DOHH2 (cell line): ENCODE measurements at regions not wholly inside any gene's neighbourhood (a gene's known extent, or its start where the extent isn't known, plus 50 kb on each side); places are given as distances from the start of the nearest gene placed in this dataset.

Experiments
- CTCF ChIP-seq: fragments of 200-600 bp; sonication (generic); IDR thresholded peaks from one replicate; pipeline ENCODE4 v1.5.1; 2014; ENCODE audit warnings: antibody characterized with exemption, mild to moderate bottlenecking, low read depth, low read length; ENCODE audit not compliant: poor library complexity, severe bottlenecking
- EZH2phosphoT487 ChIP-seq: fragments of 200-600 bp; sonication (generic); IDR thresholded peaks from 2 replicates; pipeline ENCODE4 v1.6.1; 2017; ENCODE audit warnings: borderline replicate concordance, mild to moderate bottlenecking, antibody characterized with exemption, low read length, moderate library complexity, mixed read lengths

DNA sequence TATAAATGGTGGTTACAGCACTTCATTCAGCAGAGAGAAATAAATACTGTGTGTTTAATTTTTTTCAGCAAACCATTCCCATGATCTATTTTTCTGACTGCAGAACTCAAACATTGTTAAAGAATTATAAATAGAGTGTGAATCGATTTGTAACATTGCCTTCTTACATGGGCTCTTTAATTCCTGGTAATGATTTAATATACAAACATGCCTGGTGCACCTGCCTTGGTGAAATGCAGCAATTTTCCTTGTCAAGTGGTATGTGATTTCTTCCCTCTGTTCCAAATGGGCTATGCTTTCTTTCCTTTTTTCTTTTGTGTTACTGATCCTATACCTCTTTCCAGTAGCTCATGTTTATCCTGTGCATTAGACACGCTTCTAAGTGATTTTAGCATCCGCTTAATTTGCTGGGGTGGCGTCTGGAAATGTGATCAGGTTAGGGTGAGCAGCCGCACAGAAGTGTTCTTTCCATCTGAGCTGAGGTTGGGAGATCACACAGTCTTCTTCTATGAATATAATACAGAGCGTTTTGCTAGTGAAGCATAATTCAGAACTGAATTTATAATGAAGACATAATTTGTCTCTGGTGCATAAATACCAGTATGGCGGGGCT is 94.3 kb upstream of the ITGB1 start:
- no peak for TF ChIP-seq CTCF
- TF ChIP-seq EZH2phosphoT487: no peak
